GM23338 (cell line): ENCODE measurements at regions not wholly inside any gene's neighbourhood (a gene's known extent, or its start where the extent isn't known, plus 50 kb on each side); places are given as distances from the start of the nearest gene placed in this dataset.

Experiments used
- CREB1 ChIP-seq: fragments of 250-450 bp; sonication (Bioruptor Pico); IDR thresholded peaks from 2 replicates; pipeline ENCODE4 v1.5.0; 2020; ENCODE audit warnings: low read depth, mild to moderate bottlenecking, moderate library complexity
- EZH2 ChIP-seq: fragments of 200-600 bp; sonication (generic); IDR thresholded peaks from one replicate; pipeline ENCODE4 v1.8.0; 2017; ENCODE audit warnings: antibody characterized with exemption, mild to moderate bottlenecking, low read depth; ENCODE audit not compliant: unreplicated experiment
- EZH2phosphoT487 ChIP-seq: fragments of 200-600 bp; sonication (generic); IDR thresholded peaks from one replicate; pipeline ENCODE4 v1.8.1; 2018; ENCODE audit warnings: antibody characterized with exemption; ENCODE audit not compliant: unreplicated experiment
- NANOG ChIP-seq: IDR thresholded peaks from 2 replicates; pipeline ENCODE4 v1.6.1; 2016; ENCODE audit warnings: antibody characterized with exemption, borderline replicate concordance
- TF ChIP-seq, protein P1 (sequence below), 2 experiments: fragments of 200-600 bp in 1 of 2; sonication (generic) in 1 of 2; conservative IDR thresholded peaks; 2 replicates each; pipeline versions ENCODE4 v1.5.1 to v1.6.1; 2016 to 2017; ENCODE audit warnings: antibody characterized with exemption in 2 of 2, low read depth in 2 of 2, mild to moderate bottlenecking in 2 of 2, moderate library complexity in 1 of 2
- TF ChIP-seq, protein P2 (sequence below): IDR thresholded peaks from 2 replicates; pipeline ENCODE4 v1.6.1; 2016; ENCODE audit warnings: antibody characterized with exemption

DNA sequence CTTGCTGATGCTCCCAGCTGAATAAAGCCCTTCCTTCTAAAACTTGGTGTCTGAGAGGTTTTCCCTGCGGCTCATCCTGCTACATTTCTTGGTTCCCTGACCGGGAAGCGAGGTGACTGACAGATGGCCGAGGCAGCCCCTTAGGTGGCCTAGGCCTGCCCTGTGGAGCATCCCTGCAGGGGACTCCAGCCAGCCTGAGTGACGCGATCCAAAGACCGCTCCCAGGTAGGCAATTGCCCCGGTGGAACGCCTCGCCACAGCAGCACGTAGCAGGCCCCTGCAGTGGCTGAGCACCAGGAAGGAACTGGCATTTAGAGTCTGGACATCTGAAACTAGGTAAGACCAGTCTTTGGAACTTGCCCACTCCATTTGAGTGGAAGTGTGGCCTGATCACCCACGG lies 139.6 kb downstream of the RELL1 start:
- no peak for TF ChIP-seq EZH2
- TF ChIP-seq, protein P1, sequence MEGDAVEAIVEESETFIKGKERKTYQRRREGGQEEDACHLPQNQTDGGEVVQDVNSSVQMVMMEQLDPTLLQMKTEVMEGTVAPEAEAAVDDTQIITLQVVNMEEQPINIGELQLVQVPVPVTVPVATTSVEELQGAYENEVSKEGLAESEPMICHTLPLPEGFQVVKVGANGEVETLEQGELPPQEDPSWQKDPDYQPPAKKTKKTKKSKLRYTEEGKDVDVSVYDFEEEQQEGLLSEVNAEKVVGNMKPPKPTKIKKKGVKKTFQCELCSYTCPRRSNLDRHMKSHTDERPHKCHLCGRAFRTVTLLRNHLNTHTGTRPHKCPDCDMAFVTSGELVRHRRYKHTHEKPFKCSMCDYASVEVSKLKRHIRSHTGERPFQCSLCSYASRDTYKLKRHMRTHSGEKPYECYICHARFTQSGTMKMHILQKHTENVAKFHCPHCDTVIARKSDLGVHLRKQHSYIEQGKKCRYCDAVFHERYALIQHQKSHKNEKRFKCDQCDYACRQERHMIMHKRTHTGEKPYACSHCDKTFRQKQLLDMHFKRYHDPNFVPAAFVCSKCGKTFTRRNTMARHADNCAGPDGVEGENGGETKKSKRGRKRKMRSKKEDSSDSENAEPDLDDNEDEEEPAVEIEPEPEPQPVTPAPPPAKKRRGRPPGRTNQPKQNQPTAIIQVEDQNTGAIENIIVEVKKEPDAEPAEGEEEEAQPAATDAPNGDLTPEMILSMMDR (conservative IDR thresholded peaks at IDR 0.05; ENCODE audit: low read depth in 2 of 2) = no peak
- no peak for TF ChIP-seq NANOG
- no peak for TF ChIP-seq EZH2phosphoT487
- TF ChIP-seq, protein P2, sequence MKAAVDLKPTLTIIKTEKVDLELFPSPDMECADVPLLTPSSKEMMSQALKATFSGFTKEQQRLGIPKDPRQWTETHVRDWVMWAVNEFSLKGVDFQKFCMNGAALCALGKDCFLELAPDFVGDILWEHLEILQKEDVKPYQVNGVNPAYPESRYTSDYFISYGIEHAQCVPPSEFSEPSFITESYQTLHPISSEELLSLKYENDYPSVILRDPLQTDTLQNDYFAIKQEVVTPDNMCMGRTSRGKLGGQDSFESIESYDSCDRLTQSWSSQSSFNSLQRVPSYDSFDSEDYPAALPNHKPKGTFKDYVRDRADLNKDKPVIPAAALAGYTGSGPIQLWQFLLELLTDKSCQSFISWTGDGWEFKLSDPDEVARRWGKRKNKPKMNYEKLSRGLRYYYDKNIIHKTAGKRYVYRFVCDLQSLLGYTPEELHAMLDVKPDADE = no peak
- TF ChIP-seq CREB1 (CRISPR knock-in tag) = no peak
